Left ventricle myocardium inferior (tissue), 1 donor: ENCODE measurements at regions not wholly inside any gene's neighbourhood (a gene's known extent, or its start where the extent isn't known, plus 50 kb on each side); places are given as distances from the start of the nearest gene placed in this dataset.

ENCODE experiments used
- DNase-seq: peaks from one replicate; pipeline ENCODE4 v3.0.0-alpha.2; 2020
- H3K27ac ChIP-seq: fragments of 200-600 bp; replicated peaks from 2 replicates; pipeline ENCODE4 v1.8.0; 2021
- H3K27me3 ChIP-seq: fragments of 200-600 bp; 2 replicates; pipeline ENCODE4 v1.8.0; 2021; ENCODE audit warnings: low read depth
- H3K36me3 ChIP-seq: fragments of 200-600 bp; 2 replicates; pipeline ENCODE4 v1.8.0; 2021
- H3K4me1 ChIP-seq: fragments of 200-600 bp; 2 replicates; pipeline ENCODE4 v1.8.0; 2021
- H3K4me3 ChIP-seq: fragments of 200-600 bp; 2 replicates; pipeline ENCODE4 v1.8.0; 2021; ENCODE audit warnings: mild to moderate bottlenecking, moderate library complexity
- H3K9me3 ChIP-seq: fragments of 200-600 bp; replicated peaks from 2 replicates; pipeline ENCODE4 v1.8.0; 2021
- intact Hi-C: fragments of 100-400 bp; cut with micrococcal nuclease; formaldehyde crosslinking; loops from one replicate; pipeline ENCODE4 v1.11.0; 2022
- TF ChIP-seq, protein P1 (sequence below): fragments of 200-600 bp; IDR thresholded peaks from 2 replicates; pipeline ENCODE4 v1.8.0; 2021; ENCODE audit warnings: antibody characterized with exemption, mild to moderate bottlenecking, borderline replicate concordance
- donor health status: DM: no; HTN: yes; CAD: no; lungs with severe emphysema.

DNA sequence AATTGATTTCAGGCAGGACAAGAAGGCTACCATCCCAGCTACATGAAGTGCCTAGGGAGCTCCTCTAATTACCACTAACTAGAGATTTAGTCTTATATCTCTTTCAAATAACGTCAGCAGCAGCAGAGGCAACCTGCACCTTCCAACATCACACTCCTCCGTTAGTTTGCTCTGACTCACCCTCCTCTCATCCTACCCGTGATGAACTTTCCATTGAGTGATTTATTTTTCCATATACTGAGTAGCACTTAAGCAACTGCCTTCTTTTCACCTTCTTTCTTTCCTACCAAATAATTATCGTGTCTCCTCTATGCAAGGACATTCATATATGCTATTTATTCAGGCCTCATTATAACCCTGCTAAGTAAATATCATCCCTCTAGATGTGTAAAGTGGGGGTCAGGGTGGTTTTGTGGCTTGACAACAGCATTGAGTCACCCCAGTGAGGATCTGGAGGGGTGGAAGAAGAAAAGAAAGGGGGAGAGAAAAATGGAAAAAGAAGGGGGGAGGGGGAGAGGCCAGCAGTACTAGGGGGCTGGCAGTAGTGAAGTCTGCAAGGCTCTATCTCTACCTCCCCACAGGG, 64.6 kb upstream of the CAST start:
- H3K9me3 ChIP-seq, result no peaks in the 10 kb centered on the region
- H3K4me3 ChIP-seq, result no peak overlapping the region
- H3K36me3 ChIP-seq, result no peaks in the 10 kb centered on the region
- DNase-seq, result no peak
- no peaks in the 10 kb centered on the region for H3K4me1 ChIP-seq
- no peaks in the 10 kb centered on the region for H3K27me3 ChIP-seq
- intact Hi-C loops, result no loop called here
- TF ChIP-seq, protein P1, sequence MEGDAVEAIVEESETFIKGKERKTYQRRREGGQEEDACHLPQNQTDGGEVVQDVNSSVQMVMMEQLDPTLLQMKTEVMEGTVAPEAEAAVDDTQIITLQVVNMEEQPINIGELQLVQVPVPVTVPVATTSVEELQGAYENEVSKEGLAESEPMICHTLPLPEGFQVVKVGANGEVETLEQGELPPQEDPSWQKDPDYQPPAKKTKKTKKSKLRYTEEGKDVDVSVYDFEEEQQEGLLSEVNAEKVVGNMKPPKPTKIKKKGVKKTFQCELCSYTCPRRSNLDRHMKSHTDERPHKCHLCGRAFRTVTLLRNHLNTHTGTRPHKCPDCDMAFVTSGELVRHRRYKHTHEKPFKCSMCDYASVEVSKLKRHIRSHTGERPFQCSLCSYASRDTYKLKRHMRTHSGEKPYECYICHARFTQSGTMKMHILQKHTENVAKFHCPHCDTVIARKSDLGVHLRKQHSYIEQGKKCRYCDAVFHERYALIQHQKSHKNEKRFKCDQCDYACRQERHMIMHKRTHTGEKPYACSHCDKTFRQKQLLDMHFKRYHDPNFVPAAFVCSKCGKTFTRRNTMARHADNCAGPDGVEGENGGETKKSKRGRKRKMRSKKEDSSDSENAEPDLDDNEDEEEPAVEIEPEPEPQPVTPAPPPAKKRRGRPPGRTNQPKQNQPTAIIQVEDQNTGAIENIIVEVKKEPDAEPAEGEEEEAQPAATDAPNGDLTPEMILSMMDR, result no peak
- H3K27ac ChIP-seq, result no peak overlapping the region

DNA sequence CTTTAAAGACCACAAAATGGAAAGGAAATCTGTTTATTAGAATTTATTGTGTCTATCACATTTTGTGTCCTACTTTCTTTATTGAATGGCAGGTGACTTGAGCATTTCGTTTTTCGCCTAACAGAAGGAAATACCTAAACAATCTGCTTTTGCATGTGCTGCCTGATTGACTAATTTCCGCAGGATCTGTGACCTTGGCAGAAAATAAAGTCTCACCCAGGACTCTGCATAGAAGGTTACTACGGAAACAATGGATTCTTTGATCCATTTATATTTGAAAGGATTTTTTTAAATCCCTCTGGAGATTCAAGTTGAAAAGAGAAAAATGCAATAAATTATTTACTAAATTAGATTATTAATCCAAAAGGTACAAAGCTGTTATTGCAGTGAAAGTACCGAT, 61.0 kb upstream of the CAST start:
- H3K4me3 ChIP-seq, result no peak overlapping the region

DNA sequence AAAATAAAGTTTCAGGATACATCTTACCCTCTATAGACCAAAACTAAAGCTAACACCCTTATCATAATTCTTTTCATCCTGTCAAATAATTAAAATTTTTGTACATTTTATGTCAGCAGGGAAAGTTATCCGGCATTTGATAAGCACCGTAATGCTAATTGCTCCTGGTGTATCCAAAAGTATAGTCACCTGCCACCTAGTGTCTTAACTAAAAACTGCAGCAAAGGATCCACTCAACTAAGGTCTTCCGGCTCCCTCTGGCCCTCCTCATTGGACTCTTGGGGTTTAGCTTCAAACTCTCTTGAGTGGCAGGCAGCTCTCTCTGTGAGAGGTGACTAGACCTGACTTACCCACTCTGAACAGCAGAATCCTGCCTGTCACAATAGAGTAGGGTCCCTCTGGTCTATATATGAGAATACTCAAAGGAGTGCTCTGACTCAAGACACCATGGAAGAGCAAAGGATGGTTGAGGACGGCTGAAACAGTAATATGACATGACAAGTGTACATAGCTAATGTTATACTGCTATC, 60.4 kb upstream of the CAST start:
- H3K9me3 ChIP-seq, result no peaks in the 10 kb centered on the region
- TF ChIP-seq, protein P1, result peak; percentile 89
- intact Hi-C loops, result loop anchor here (5.0 to 10.0 kb wide), 2 partner anchors 259 to 747 kb away; no protein-coding TSS in a partner anchor
- no peaks in the 10 kb centered on the region for H3K27me3 ChIP-seq
- H3K4me3 ChIP-seq, result no peak overlapping the region
- no peak for DNase-seq
- H3K4me1 ChIP-seq, result no peaks in the 10 kb centered on the region
- no peaks in the 10 kb centered on the region for H3K36me3 ChIP-seq
- H3K27ac ChIP-seq, result no peak overlapping the region

More for the DNA sequence above, 61.0 kb upstream of the CAST start:
- TF ChIP-seq, protein P1, result no peak
- intact Hi-C loops, result loop anchor here (5.0 to 10.0 kb wide), 2 partner anchors 259 to 746 kb away; no protein-coding TSS in a partner anchor
- Histone ChIP-seq H3K27me3 (no peaks in the 10 kb centered on the region), H3K9me3 (no peaks in the 10 kb centered on the region), H3K4me1 (no peaks in the 10 kb centered on the region), H3K27ac (no peak overlapping the region), H3K36me3 (no peaks in the 10 kb centered on the region)
- DNase-seq, result no peak

DNA sequence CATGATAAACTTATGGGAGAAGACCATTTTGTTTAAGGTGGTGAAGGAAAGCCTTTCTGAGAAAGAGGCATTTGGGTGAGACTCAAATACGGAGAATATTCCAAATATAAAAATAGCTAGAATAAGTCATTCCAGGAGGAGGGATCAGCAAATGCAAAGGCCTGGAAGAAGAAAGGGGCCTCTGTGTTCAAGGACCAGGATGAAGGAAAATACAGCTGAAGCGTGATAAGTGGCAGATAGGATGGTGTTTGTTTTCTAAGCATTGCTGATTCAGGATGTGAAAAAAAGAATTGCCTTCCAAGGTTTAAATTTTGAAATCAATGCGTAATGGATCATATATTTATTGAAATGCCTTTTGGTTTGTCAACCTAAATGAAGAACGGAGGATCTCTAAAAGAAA, 59.4 kb upstream of the CAST start:
- Histone ChIP-seq H3K4me1 (no peaks in the 10 kb centered on the region), H3K27ac (no peak overlapping the region), H3K4me3 (no peak overlapping the region), H3K27me3 (no peaks in the 10 kb centered on the region), H3K9me3 (no peaks in the 10 kb centered on the region), H3K36me3 (no peaks in the 10 kb centered on the region)
- intact Hi-C loops, result loop anchor here (5.0 to 10.0 kb wide), 2 partner anchors 260 to 748 kb away; no protein-coding TSS in a partner anchor
- TF ChIP-seq, protein P1, result no peak
- no peak for DNase-seq

DNA sequence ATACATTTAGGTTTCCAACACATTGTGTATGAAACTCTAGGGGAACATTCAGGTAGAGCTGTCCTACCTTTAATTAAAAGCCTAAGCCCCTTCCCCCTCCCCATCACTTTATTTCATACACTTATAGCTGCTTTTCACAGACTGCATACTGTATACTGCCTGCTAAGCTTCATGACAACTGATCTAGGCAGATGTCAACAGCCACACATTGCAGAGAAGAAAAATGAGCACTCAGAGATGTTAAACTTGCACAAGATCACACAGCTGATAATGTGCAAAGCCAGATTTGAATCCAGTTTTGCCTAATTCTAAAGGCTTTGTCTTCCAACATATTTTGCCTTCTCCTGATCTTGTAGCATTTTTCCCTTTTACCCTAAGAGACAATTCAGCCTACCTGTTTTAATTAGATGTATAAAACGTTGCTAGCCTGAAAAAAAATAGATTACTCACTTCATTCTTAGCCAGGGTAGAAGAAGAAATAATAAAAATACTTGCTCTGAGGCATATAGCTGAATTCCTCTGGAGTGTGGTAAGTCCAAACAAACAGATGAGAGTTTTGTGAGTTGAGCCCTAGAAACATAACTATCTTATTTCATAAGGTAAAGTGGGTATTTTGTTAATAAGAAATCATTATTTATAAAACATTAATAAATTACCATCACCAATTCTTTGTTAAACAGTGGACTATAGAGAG, 56.9 kb upstream of the CAST start:
- TF ChIP-seq, protein P1, result no peak
- DNase-seq, result no peak
- H3K9me3 ChIP-seq, result no peaks in the 10 kb centered on the region
- H3K36me3 ChIP-seq, result no peaks in the 10 kb centered on the region
- H3K27me3 ChIP-seq, result no peaks in the 10 kb centered on the region
- intact Hi-C loops, result loop anchor here (10.0 kb wide), 1 partner anchor 750 kb away; no protein-coding TSS in a partner anchor
- no peaks in the 10 kb centered on the region for H3K4me1 ChIP-seq
- H3K4me3 ChIP-seq, result no peak overlapping the region
- no peak overlapping the region for H3K27ac ChIP-seq
